ENCODE measurements at regions not wholly inside any gene's neighbourhood (a gene's known extent, or its start where the extent isn't known, plus 50 kb on each side); places are given as distances from the start of the nearest gene placed in this dataset.

GRCh38 chr15:93789441-93789840 lies 441.9 kb upstream of the MCTP2 start:
- Histone ChIP-seq H3K4me1 (replicated peaks in 1 of 2; ENCODE audit: control insufficient read depth in 2 of 2, insufficient read depth in 2 of 2, low read length in 2 of 2) (no peaks in the 10 kb centered on the region), H3K27ac (ENCODE audit: extremely low read depth, low read depth, low read length) (no peak overlapping the region), H3K4me2 (ENCODE audit: insufficient read depth, low read length) (no peak overlapping the region), H3K79me2 (ENCODE audit: control insufficient read depth, insufficient read depth, low read length) (no peaks in the 10 kb centered on the region), H3K36me3 (ENCODE audit: control insufficient read depth, insufficient read depth, low read length) (no peaks in the 10 kb centered on the region), H4K20me1 (replicated peaks; ENCODE audit: control insufficient read depth, insufficient read depth, low read length) (no peaks in the 10 kb centered on the region), H3K27me3 (ENCODE audit: control insufficient read depth in 2 of 2, insufficient read depth in 2 of 2, low read length in 2 of 2) (no peaks in the 10 kb centered on the region), H3K4me3 (no peak overlapping the region), H2AFZ (ENCODE audit: low read depth, low read length) (no peak overlapping the region), H3K9me1 (ENCODE audit: control insufficient read depth, insufficient read depth, low read length) (no peaks in the 10 kb centered on the region), H3K9ac (ENCODE audit: insufficient read depth in 1 of 2, low read depth in 2 of 2, low read length in 2 of 2) (no peak overlapping the region), H3K9me3 (replicated peaks; ENCODE audit: control insufficient read depth, insufficient read depth, low read depth, low read length) (no peaks in the 10 kb centered on the region)
- intact Hi-C loops (cut with micrococcal nuclease) = no loop called here
- DNase-seq (ENCODE audit: extremely low read depth in 1 of 4, low spot score in 3 of 4) (no peak), ATAC-seq (no peak), FAIRE-seq (no peak)
- TF ChIP-seq HMGXB4 (CRISPR knock-in tag; IDR thresholded peaks at IDR 0.05) (no peak), FOSL1 (tag; conservative IDR thresholded peaks at IDR 0.05) (no peak), RBM14 (IDR thresholded peaks at IDR 0.05; ENCODE audit: borderline replicate concordance, insufficient read depth, low read depth, low read length) (no peak), BRD9 (IDR thresholded peaks at IDR 0.05; ENCODE audit: low read depth, partially characterized antibody) (no peak), NR3C1 (CRISPR knock-in tag; IDR thresholded peaks at IDR 0.05) (no peak), ATF1 (CRISPR knock-in tag; IDR thresholded peaks at IDR 0.05) (no peak), ATF1 (tag; IDR thresholded peaks at IDR 0.05) (no peak), NUFIP1 (IDR thresholded peaks at IDR 0.05; ENCODE audit: partially characterized antibody) (no peak), ZFPM2 (CRISPR knock-in tag; IDR thresholded peaks at IDR 0.05) (no peak), MYNN (IDR thresholded peaks at IDR 0.05) (no peak), MYNN (CRISPR knock-in tag; IDR thresholded peaks at IDR 0.05) (no peak), HMG20B (CRISPR knock-in tag; IDR thresholded peaks at IDR 0.05) (no peak), SNRNP70 (optimal IDR thresholded peaks at IDR 0.05; ENCODE audit: low read depth, low read length) (no peak), SPI1 (IDR thresholded peaks at IDR 0.05; ENCODE audit: borderline replicate concordance, low read depth, low read length) (no peak), BDP1 (IDR thresholded peaks at IDR 0.05; ENCODE audit: insufficient read depth, insufficient read length) (no peak), CREM (IDR thresholded peaks at IDR 0.05; ENCODE audit: low read depth) (no peak), RAD21 (CRISPR knock-in tag; conservative IDR thresholded peaks at IDR 0.05 in 1 of 2, IDR thresholded peaks at IDR 0.05 in 1 of 2) (no peak), HNRNPLL (IDR thresholded peaks at IDR 0.05; ENCODE audit: low read depth, low read length, poor library complexity, severe bottlenecking) (no peak), CBFA2T3 (IDR thresholded peaks at IDR 0.05) (no peak)
- in situ Hi-C loops (cut with MboI) = no loop called here
- WGBS (ENCODE audit: insufficient coverage, low coverage, missing lambda C conversion rate) = 3% methylated on average over 2 of the region's 2 CpGs
- no TSS peak for BruUV-seq (replicated peaks)
- ChIA-PET CTCF (ENCODE audit: low intra/inter-chr PET ratio) (no interaction called here), POLR2A (no interaction called here)

Measured in K562 (cell line).